Smooth muscle cell (in vitro differentiated cells): ENCODE measurements at regions not wholly inside any gene's neighbourhood (a gene's known extent, or its start where the extent isn't known, plus 50 kb on each side); places are given as distances from the start of the nearest gene placed in this dataset.

Source experiments
- DNase-seq: peaks from one replicate; lab custom pipeline; 2025; ENCODE audit not compliant: unreplicated experiment; lab: John Stamatoyannopoulos, UW
- H2AFZ ChIP-seq: fragments of 200-600 bp; sonication (generic); 2 replicates; pipeline ENCODE4 v1.6.0; 2016; ENCODE audit warnings: antibody characterized with exemption, low read depth, mild to moderate bottlenecking
- H3F3A ChIP-seq: fragments of 200-600 bp; sonication (generic); 2 replicates; pipeline ENCODE4 v1.6.0; 2017; ENCODE audit warnings: antibody characterized with exemption, low read depth
- H3K27ac ChIP-seq: fragments of 200-600 bp; sonication (generic); 2 replicates; pipeline ENCODE4 v1.5.1; 2016; ENCODE audit warnings: low read depth, mild to moderate bottlenecking
- H3K27me3 ChIP-seq: fragments of 200-600 bp; sonication (generic); 2 replicates; pipeline ENCODE4 v1.6.1; 2016; ENCODE audit warnings: low read depth, mild to moderate bottlenecking
- H3K36me3 ChIP-seq: fragments of 200-600 bp; sonication (generic); 2 replicates; pipeline ENCODE4 v1.5.1; 2016; ENCODE audit warnings: low read depth
- H3K4me1 ChIP-seq: fragments of 200-600 bp; sonication (generic); 2 replicates; pipeline ENCODE4 v1.5.1; 2016; ENCODE audit warnings: low read depth
- H3K4me2 ChIP-seq: fragments of 200-600 bp; sonication (generic); 2 replicates; pipeline ENCODE4 v1.6.0; 2016; ENCODE audit warnings: mild to moderate bottlenecking
- H3K4me3 ChIP-seq: fragments of 200-600 bp; sonication (generic); 2 replicates; pipeline ENCODE4 v1.5.1; 2016; ENCODE audit warnings: mild to moderate bottlenecking
- H3K79me2 ChIP-seq: fragments of 200-600 bp; sonication (generic); 2 replicates; pipeline ENCODE4 v1.6.0; 2016; ENCODE audit warnings: low read depth, mild to moderate bottlenecking
- H3K9ac ChIP-seq: fragments of 200-600 bp; sonication (generic); 2 replicates; pipeline ENCODE4 v1.6.0; 2016; ENCODE audit warnings: low read depth
- H3K9me3 ChIP-seq: fragments of 200-600 bp; sonication (generic); replicated peaks from 2 replicates; pipeline ENCODE4 v1.5.1; 2016; ENCODE audit warnings: low read depth
- H4K20me1 ChIP-seq: fragments of 200-600 bp; sonication (generic); 2 replicates; pipeline ENCODE4 v1.6.0; 2016; ENCODE audit warnings: low read depth
- WGBS: methylation state at CpG from one replicate; pipeline ENCODE4 v1.1.7; 2016; ENCODE audit warnings: low lambda C conversion rate; 5-methylcytosine and 5-hydroxymethylcytosine counted together
- TF ChIP-seq, protein P1 (sequence below): fragments of 200-600 bp; sonication (generic); IDR thresholded peaks from 2 replicates; pipeline ENCODE4 v1.5.1; 2017; ENCODE audit warnings: borderline replicate concordance, mild to moderate bottlenecking, antibody characterized with exemption; ENCODE audit not compliant: insufficient read depth, poor library complexity, severe bottlenecking

GRCh38 chr10:24153537-24153936 is 55.4 kb upstream of the KIAA1217 start:
- Histone ChIP-seq H3K9ac (no peak overlapping the region), H3K79me2 (no peaks in the 10 kb centered on the region), H3K36me3 (no peaks in the 10 kb centered on the region), H4K20me1 (no peaks in the 10 kb centered on the region), H3K4me2 (no peak overlapping the region), H3F3A (peaks cover 3% of the 10 kb centered on the region), H2AFZ (no peak overlapping the region), H3K27ac (peak overlapping the region; percentile 80), H3K9me3 (no peaks in the 10 kb centered on the region), H3K27me3 (no peaks in the 10 kb centered on the region), H3K4me1 (peaks cover 9% of the 10 kb centered on the region), H3K4me3 (no peak overlapping the region)
- TF ChIP-seq, protein P1, sequence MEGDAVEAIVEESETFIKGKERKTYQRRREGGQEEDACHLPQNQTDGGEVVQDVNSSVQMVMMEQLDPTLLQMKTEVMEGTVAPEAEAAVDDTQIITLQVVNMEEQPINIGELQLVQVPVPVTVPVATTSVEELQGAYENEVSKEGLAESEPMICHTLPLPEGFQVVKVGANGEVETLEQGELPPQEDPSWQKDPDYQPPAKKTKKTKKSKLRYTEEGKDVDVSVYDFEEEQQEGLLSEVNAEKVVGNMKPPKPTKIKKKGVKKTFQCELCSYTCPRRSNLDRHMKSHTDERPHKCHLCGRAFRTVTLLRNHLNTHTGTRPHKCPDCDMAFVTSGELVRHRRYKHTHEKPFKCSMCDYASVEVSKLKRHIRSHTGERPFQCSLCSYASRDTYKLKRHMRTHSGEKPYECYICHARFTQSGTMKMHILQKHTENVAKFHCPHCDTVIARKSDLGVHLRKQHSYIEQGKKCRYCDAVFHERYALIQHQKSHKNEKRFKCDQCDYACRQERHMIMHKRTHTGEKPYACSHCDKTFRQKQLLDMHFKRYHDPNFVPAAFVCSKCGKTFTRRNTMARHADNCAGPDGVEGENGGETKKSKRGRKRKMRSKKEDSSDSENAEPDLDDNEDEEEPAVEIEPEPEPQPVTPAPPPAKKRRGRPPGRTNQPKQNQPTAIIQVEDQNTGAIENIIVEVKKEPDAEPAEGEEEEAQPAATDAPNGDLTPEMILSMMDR, result no peak
- WGBS, result 45% methylated on average over 3 of the region's 3 CpGs
- no peak for DNase-seq

- Histone ChIP-seq H3K27me3 (no peaks in the 10 kb centered on the region), H3K9ac (no peak overlapping the region), H3K4me3 (no peak overlapping the region), H3K9me3 (no peaks in the 10 kb centered on the region), H2AFZ (no peak overlapping the region), H3K79me2 (no peaks in the 10 kb centered on the region), H3K36me3 (no peaks in the 10 kb centered on the region), H3K4me2 (no peak overlapping the region), H3F3A (no peaks in the 10 kb centered on the region), H3K4me1 (peaks cover 9% of the 10 kb centered on the region), H3K27ac (peak overlapping the region; percentile 29), H4K20me1 (no peaks in the 10 kb centered on the region)
- DNase-seq, result no peak
- WGBS, result 74% methylated on average over 3 of the region's 3 CpGs
- TF ChIP-seq, protein P1, result no peak
These were observed 52.3 kb upstream of the KIAA1217 start for GRCh38 chr10:24156686-24157085.

DNA sequence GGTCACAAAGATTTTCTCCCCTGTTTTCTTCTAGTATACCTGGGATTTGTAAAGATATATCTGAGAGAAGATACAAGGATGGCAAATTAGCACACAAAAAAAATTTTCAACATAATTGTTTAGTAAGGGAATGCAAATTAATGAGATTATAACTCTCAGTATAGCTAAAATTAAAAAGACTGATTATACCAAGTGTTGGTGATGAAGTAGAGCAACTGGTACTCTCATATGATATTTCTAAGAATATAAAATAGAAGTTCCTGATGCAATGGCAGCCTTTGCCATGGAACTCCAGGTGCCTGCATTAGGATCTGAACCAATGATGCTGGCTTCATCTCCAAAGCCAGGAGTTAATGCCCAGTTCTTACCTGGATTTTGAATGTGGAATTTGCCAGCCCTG is 51.4 kb upstream of the KIAA1217 start:
- H3K4me1 ChIP-seq, result peaks cover 5% of the 10 kb centered on the region
- H3K4me3 ChIP-seq, result no peak overlapping the region
- no peaks in the 10 kb centered on the region for H3K27me3 ChIP-seq
- no peak overlapping the region for H3K9ac ChIP-seq
- H3F3A ChIP-seq, result no peaks in the 10 kb centered on the region
- H4K20me1 ChIP-seq, result no peaks in the 10 kb centered on the region
- no peaks in the 10 kb centered on the region for H3K36me3 ChIP-seq
- no peaks in the 10 kb centered on the region for H3K79me2 ChIP-seq
- H2AFZ ChIP-seq, result no peak overlapping the region
- DNase-seq, result no peak
- no peaks in the 10 kb centered on the region for H3K9me3 ChIP-seq
- TF ChIP-seq, protein P1, result no peak
- H3K27ac ChIP-seq, result peak overlapping the region; percentile 29
- no peak overlapping the region for H3K4me2 ChIP-seq
